ENCODE measurements at regions not wholly inside any gene's neighbourhood (a gene's known extent, or its start where the extent isn't known, plus 50 kb on each side); places are given as distances from the start of the nearest gene placed in this dataset.

GRCh38 chr2:21438949-21439348 lies 315.2 kb downstream of the TDRD15 start (continued):
- TF ChIP-seq ZNF449 (tag by site-specific recombination; IDR thresholded peaks at IDR 0.05) (no peak), TSHZ1 (tag by site-specific recombination; IDR thresholded peaks at IDR 0.05; ENCODE audit: borderline replicate concordance) (no peak), ZNF624 (tag by site-specific recombination; IDR thresholded peaks at IDR 0.05) (no peak), ZNF155 (tag by site-specific recombination; IDR thresholded peaks at IDR 0.05) (no peak), SP7 (tag by site-specific recombination; IDR thresholded peaks at IDR 0.05) (no peak), WT1 (tag by site-specific recombination; IDR thresholded peaks at IDR 0.05) (no peak), ZNF645 (tag by site-specific recombination; IDR thresholded peaks at IDR 0.05) (no peak), EGR2 (tag by site-specific recombination; IDR thresholded peaks at IDR 0.05; ENCODE audit: low read depth) (no peak)

- TF ChIP-seq HIC1 (tag by site-specific recombination; IDR thresholded peaks at IDR 0.05) (no peak), ZNF169 (tag by site-specific recombination; IDR thresholded peaks at IDR 0.05) (no peak), ZNF311 (tag by site-specific recombination; IDR thresholded peaks at IDR 0.05; ENCODE audit: borderline replicate concordance) (no peak), ZNF175 (tag by site-specific recombination; IDR thresholded peaks at IDR 0.05) (no peak), ZEB2 (tag by site-specific recombination; IDR thresholded peaks at IDR 0.05) (no peak), ZNF501 (tag by site-specific recombination; IDR thresholded peaks at IDR 0.05) (no peak)
- Histone ChIP-seq H3K4me1 (ENCODE audit: control insufficient read depth, insufficient read depth, low read length) (no peaks in the 10 kb centered on the region), H3K27ac (ENCODE audit: extremely low read depth, low read depth, low read length) (no peak overlapping the region), H3K9me3 (ENCODE audit: control insufficient read depth, insufficient read depth, low read depth, low read length) (no peaks in the 10 kb centered on the region), H3K4me3 (ENCODE audit: low read depth, low read length) (no peak overlapping the region), H3K36me3 (ENCODE audit: control insufficient read depth in 2 of 2, insufficient read depth in 1 of 2, low read length in 2 of 2) (no peaks in the 10 kb centered on the region)
- ChIA-PET POLR2A (no interaction called here), CTCF (no interaction called here)
Measured at GRCh38 chr2:21441442-21441841, 317.7 kb downstream of the TDRD15 start.

GRCh38 chr2:21443494-21444105 lies 319.8 kb downstream of the TDRD15 start:
- TF ChIP-seq ZNF433 (tag by site-specific recombination; IDR thresholded peaks at IDR 0.05; ENCODE audit: low read depth) (no peak), KLF10 (tag by site-specific recombination; IDR thresholded peaks at IDR 0.05) (no peak), KLF8 (tag by site-specific recombination; IDR thresholded peaks at IDR 0.05) (no peak), ZNF692 (tag by site-specific recombination; IDR thresholded peaks at IDR 0.05) (no peak)
- POLR2A ChIA-PET, result no interaction called here
- Histone ChIP-seq H3K4me3 (ENCODE audit: low read depth, low read length) (no peak overlapping the region), H3K36me3 (ENCODE audit: control insufficient read depth in 2 of 2, insufficient read depth in 1 of 2, low read length in 2 of 2) (no peaks in the 10 kb centered on the region), H3K27ac (ENCODE audit: extremely low read depth, low read depth, low read length) (no peak overlapping the region), H3K9me3 (ENCODE audit: control insufficient read depth, insufficient read depth, low read depth, low read length) (no peaks in the 10 kb centered on the region), H3K4me1 (ENCODE audit: control insufficient read depth, insufficient read depth, low read length) (no peaks in the 10 kb centered on the region)
- CTCF ChIA-PET, result no interaction called here

Data from HEK293 (cell line).